ENCODE measurements at regions not wholly inside any gene's neighbourhood (a gene's known extent, or its start where the extent isn't known, plus 50 kb on each side); places are given as distances from the start of the nearest gene placed in this dataset.

DNA sequence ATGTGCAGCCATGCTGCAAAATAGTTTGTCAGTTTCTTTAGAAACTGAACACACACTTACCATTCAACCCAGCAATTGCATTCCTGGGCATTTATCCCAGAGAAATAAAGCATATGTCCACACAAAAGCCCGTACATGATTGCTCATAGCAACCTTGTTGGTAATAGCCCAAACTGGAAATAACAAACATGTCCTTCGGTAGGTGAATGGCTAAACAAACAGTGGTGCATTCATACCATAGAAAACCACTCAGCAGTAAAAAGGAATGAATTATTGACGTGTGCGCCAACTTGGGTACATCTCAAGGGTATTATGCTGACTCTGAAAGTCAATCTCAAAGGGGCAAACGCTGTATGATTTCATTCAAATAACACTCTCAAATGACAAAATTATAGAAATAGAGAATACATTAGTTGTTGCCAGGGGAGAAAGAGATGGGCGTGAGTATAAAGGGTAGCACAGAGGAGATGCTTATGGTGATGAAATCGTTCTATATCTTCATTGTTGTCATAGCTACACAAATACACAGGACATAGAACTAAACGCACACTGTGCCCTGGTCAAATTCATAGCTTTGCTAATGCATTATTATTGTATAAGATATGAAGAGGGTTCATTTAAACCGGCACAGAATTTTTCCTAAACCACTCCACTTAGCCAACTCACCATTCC, 58.2 kb downstream of the DRD1 start:
- H3F3A ChIP-seq (ENCODE audit: insufficient read depth, low read length) = no peaks in the 10 kb centered on the region
- no peaks in the 10 kb centered on the region for H3K27me3 ChIP-seq (ENCODE audit: insufficient read depth, low read length)
- no peaks in the 10 kb centered on the region for H3K36me3 ChIP-seq (ENCODE audit: insufficient read depth, low read length)
- no peaks in the 10 kb centered on the region for H3K4me1 ChIP-seq (ENCODE audit: insufficient read depth, low read length, severe bottlenecking)
- no peaks in the 10 kb centered on the region for H3K9me2 ChIP-seq (ENCODE audit: low read depth, low read length)
- no peak overlapping the region for H2AFZ ChIP-seq (ENCODE audit: low read length)
- H3K27ac ChIP-seq (ENCODE audit: low read depth, low read length, poor library complexity, severe bottlenecking) = no peak overlapping the region
- no peaks in the 10 kb centered on the region for H4K20me1 ChIP-seq (ENCODE audit: insufficient read depth, low read length)
- no peak overlapping the region for H3K4me2 ChIP-seq (ENCODE audit: low read length)
- TF ChIP-seq CTCF (IDR thresholded peaks at IDR 0.05; ENCODE audit: low read length) (no peak), EZH2 (IDR thresholded peaks at IDR 0.05; ENCODE audit: borderline replicate concordance, low read length) (no peak)
- H3K4me3 ChIP-seq (ENCODE audit: low read depth, low read length, poor library complexity, severe bottlenecking) = no peak overlapping the region
- H3K79me2 ChIP-seq (ENCODE audit: insufficient read depth, low read length) = no peaks in the 10 kb centered on the region
- H3K9me3 ChIP-seq (ENCODE audit: low read length) = no peaks in the 10 kb centered on the region
- no peak overlapping the region for H3K9ac ChIP-seq (ENCODE audit: low read length)

DNA sequence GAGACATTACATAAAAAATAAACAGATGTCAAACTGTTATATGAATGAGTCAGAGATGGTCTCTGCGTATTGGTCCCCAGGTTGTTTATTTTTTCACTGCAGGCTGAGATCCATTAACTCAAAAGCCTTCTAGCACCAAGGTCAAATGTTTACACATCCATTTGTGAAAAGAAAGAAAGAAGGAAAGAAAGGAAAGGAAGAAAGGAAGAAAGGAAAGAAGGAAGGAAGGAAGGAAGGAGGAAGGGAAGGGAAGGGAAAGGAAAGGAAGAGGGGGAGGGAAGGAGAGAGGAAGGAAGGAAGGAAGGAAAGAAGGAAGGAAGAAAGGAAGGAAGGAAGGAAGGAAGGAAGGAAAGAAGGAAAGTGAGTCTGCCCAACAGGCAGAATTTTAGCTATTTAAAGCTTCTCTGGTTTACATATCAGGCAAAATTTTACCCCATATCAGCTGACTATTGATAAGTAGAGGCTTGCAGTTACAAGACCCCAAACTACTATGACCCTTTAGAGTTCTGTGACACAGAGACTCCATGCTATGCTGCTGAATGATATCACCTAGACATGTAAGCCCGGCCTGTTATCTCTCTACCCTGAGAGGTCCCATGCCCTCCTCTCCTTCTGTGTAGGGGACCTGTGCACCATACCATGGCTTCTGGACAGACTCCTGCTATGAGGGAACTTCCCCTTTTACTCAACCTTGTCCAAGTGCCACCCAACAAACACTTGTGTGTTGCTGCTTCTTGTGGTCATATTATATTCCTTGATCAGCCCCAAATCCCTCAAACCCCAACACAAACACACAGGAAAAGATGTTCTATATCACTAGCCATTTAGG, 59.0 kb downstream of the DRD1 start:
- no peaks in the 10 kb centered on the region for H4K20me1 ChIP-seq (ENCODE audit: insufficient read depth, low read length)
- no peaks in the 10 kb centered on the region for H3F3A ChIP-seq (ENCODE audit: insufficient read depth, low read length)
- H2AFZ ChIP-seq (ENCODE audit: low read length) = no peak overlapping the region
- no peaks in the 10 kb centered on the region for H3K9me3 ChIP-seq (ENCODE audit: low read length)
- H3K9me2 ChIP-seq (ENCODE audit: low read depth, low read length) = no peaks in the 10 kb centered on the region
- no peaks in the 10 kb centered on the region for H3K36me3 ChIP-seq (ENCODE audit: insufficient read depth, low read length)
- no peak overlapping the region for H3K27ac ChIP-seq (ENCODE audit: low read depth, low read length, poor library complexity, severe bottlenecking)
- no peak overlapping the region for H3K4me2 ChIP-seq (ENCODE audit: low read length)
- no peaks in the 10 kb centered on the region for H3K4me1 ChIP-seq (ENCODE audit: insufficient read depth, low read length, severe bottlenecking)
- no peak overlapping the region for H3K4me3 ChIP-seq (ENCODE audit: low read depth, low read length, poor library complexity, severe bottlenecking)
- TF ChIP-seq CTCF (IDR thresholded peaks at IDR 0.05; ENCODE audit: low read length) (no peak), EZH2 (IDR thresholded peaks at IDR 0.05; ENCODE audit: borderline replicate concordance, low read length) (no peak)
- no peak overlapping the region for H3K9ac ChIP-seq (ENCODE audit: low read length)
- H3K27me3 ChIP-seq (ENCODE audit: insufficient read depth, low read length) = no peaks in the 10 kb centered on the region
- no peaks in the 10 kb centered on the region for H3K79me2 ChIP-seq (ENCODE audit: insufficient read depth, low read length)

DNA sequence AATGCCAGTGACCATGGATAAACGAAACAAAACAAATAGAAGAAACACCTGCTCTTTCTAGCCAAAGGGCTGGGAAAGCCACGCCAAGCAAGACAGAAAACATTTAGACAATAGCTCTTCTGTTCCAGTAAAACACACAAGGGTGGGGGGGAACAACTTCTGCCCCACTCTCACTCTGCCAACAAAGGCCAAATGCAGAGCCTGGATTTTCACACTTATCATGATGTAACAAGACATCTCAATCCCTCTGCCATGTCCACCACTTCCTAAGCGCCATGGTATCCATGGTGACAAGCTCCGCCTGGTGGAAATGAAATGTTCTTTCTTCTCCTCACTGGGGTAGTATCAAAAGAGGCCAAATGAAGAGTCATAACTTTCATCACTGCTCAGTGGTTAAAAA, 60.6 kb downstream of the DRD1 start:
- no peak overlapping the region for H3K9ac ChIP-seq (ENCODE audit: low read length)
- H3K9me3 ChIP-seq (ENCODE audit: low read length) = no peaks in the 10 kb centered on the region
- H3K79me2 ChIP-seq (ENCODE audit: insufficient read depth, low read length) = no peaks in the 10 kb centered on the region
- no peak overlapping the region for H3K27ac ChIP-seq (ENCODE audit: low read depth, low read length, poor library complexity, severe bottlenecking)
- H3K36me3 ChIP-seq (ENCODE audit: insufficient read depth, low read length) = no peaks in the 10 kb centered on the region
- TF ChIP-seq CTCF (IDR thresholded peaks at IDR 0.05; ENCODE audit: low read length) (no peak), EZH2 (IDR thresholded peaks at IDR 0.05; ENCODE audit: borderline replicate concordance, low read length) (no peak)
- H3K4me2 ChIP-seq (ENCODE audit: low read length) = no peak overlapping the region
- H3K9me2 ChIP-seq (ENCODE audit: low read depth, low read length) = no peaks in the 10 kb centered on the region
- no peaks in the 10 kb centered on the region for H3K4me1 ChIP-seq (ENCODE audit: insufficient read depth, low read length, severe bottlenecking)
- H3F3A ChIP-seq (ENCODE audit: insufficient read depth, low read length) = no peaks in the 10 kb centered on the region
- H2AFZ ChIP-seq (ENCODE audit: low read length) = no peak overlapping the region
- H3K4me3 ChIP-seq (ENCODE audit: low read depth, low read length, poor library complexity, severe bottlenecking) = no peak overlapping the region
- H3K27me3 ChIP-seq (ENCODE audit: insufficient read depth, low read length) = no peaks in the 10 kb centered on the region
- no peaks in the 10 kb centered on the region for H4K20me1 ChIP-seq (ENCODE audit: insufficient read depth, low read length)

Data from OCI-LY1 (cell line).